Retinal pigment epithelial cell (primary cell): ENCODE measurements at regions not wholly inside any gene's neighbourhood (a gene's known extent, or its start where the extent isn't known, plus 50 kb on each side); places are given as distances from the start of the nearest gene placed in this dataset.
"Not testable (repeated sequence)": the region's sequence is repeated elsewhere in the genome, so short reads cannot be mapped to it uniquely, and the experiment has no call there.

Experiments used
- DNase-seq: peaks from one replicate; pipeline ENCODE4 v3.0.0-alpha.2; 2010; ENCODE audit warnings: low read depth
- H3K4me3 ChIP-seq: 2 replicates; pipeline ENCODE4 v1.5.1; 2011; ENCODE audit warnings: mild to moderate bottlenecking, low read length, control low read depth, moderate library complexity
- CTCF ChIP-seq: conservative IDR thresholded peaks from 2 replicates; pipeline ENCODE4 v1.5.1; 2011; ENCODE audit warnings: low read depth, low read length, control low read depth, inconsistent platforms

GRCh38 chr3:195999176-195999575, 82.7 kb downstream of the TFRC start:
- DNase-seq, H3K4me3 ChIP-seq: not testable (repeated sequence)

DNA sequence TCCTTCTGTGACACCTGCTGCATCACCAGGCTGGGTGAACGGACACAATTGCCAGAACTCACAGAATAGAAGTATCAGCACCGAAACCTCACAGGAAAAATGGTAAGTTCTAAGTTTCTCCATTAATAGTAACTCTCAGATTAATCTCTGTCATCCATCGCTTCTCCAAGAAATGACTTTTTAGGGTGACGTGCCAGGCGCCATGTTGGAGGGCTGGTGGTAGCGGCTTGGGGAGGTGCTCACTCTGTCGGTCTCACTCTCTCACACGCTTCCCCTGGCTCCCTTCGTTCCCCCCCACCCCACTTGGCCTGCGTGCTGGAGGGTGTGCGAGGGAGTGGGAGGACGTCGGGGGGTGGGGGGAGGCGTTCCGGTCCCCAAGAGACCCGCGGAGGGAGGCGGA, 85.6 kb downstream of the TFRC start:
- DNase-seq, H3K4me3 ChIP-seq: not testable (repeated sequence)

DNA sequence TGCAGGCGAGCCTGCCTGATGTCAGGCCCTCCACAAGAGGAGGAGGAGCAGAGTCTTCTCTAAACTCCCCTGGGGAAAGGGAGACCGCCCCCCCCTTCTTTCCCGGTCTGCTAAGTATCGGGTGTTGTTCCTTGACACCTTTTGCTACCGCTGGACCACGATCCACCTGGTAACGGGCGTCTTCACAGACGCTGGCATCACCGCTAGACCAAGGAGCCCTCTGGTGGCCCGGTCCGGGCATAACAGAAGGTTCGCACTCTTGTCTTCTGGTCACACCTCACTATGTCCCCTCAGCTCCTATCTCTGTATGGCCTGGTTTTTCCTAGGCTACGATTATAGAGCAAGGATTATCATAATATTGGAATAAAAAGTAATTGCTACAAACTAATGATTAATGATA, 86.0 kb upstream of the TNK2 start:
- peak; percentile 18 for TF ChIP-seq CTCF
- not testable (repeated sequence) for H3K4me3 ChIP-seq, DNase-seq

DNA sequence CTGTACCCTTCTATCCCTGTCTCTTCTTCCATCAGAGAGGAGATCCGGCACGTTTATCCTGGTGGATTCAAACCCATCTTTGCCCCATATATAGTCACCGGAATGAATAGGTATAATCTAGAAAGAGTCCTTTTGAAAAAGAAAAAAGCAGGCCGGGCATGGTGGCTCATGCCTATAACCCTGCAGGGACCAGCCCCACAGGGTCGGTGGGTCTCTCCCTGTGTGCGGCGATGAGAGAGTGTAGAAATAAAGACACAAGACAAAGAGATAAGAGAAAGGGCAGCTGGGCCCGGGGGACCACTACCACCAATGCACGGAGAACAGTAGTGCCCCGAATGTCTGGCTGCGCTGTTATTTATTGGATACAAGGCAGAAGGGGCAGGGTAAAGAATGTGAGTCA, 85.3 kb upstream of the TNK2 start:
- DNase-seq, H3K4me3 ChIP-seq: not testable (repeated sequence)

DNA sequence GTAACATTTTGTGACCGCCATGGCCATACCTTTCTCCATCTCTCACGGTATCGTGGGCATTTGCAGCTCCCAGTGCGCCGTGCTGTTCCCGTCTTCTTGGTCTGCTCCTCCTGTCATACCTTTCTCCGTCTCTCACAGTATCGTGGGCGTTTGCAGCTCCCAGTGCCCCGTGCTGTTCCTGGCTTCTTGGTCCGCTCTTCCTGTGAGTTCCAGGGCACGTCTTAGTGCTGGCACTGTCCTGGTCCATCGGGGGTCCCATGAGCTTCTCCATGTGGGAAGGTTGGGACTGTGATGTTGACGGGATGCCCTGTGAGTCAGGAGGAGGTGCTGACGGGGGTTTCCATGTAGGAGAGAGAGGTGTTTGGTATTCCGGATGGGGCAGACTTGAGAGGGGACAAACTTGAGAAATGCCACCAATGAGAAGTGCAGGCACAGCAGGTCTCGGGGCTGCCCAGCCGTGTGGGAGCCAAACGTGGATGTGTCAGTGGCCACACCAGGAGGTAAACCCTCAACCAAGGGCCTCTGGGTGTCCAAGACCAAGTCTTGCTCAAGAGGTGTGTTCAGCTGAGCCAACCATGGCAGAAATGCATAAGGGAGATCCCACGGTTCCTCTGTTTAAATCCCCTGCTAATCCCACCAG, 84.7 kb upstream of the TNK2 start:
- not testable (repeated sequence) for H3K4me3 ChIP-seq, DNase-seq

DNA sequence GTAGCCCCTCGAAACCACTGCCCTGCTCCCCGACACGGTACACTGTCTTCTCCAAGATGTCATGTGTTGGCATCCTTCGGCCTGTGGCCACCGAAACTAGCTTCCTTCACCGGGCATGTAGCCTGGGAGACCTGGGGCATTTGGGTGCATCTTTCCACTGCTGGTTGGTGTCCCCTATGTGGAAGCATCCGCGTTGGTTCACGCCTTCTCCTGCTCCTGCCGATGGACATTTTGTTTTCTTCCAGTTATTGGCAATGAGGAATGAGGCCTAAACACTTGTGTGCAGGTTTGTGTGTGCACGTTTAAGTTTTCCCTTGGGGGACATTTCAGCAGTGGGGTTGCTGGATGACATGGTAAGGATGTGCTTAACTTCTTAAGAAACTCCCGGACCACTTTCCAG, 83.6 kb upstream of the TNK2 start:
- H3K4me3 ChIP-seq, DNase-seq: not testable (repeated sequence)

DNA sequence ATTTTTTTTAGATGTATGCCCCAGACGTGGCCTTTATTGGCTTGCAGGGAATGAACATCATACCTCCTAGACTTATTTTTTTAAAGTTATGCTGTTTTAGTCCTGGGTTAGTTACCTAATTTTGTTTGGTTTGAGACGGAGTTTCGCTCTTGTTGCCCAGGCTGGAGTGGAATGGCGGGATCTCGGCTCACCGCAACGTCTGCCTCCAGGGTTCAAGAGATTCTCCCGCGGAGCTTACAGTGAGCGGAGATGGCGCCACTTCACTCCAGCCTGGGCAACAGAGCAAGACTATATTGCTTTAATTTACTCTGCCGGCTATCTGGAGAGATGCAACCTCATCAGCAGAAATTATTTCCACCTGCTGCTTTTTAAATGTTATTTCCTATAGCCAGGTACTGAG, 82.9 kb upstream of the TNK2 start:
- DNase-seq, result not testable (repeated sequence)

GRCh38 chr3:195990841-195991174, 82.5 kb upstream of the TNK2 start:
- peak overlapping the region; percentile 62 for H3K4me3 ChIP-seq

More for the DNA sequence above, 82.9 kb upstream of the TNK2 start:
- H3K4me3 ChIP-seq, result not testable (repeated sequence)

GRCh38 chr3:195989921-195990840, 81.8 kb upstream of the TNK2 start:
- peak; percentile 19 for DNase-seq
- H3K4me3 ChIP-seq, result peak overlapping the region; percentile 62

More at GRCh38 chr3:195990841-195991174, 82.5 kb upstream of the TNK2 start:
- not testable (repeated sequence) for DNase-seq

GRCh38 chr3:195989197-195989920, 81.0 kb upstream of the TNK2 start:
- not testable (repeated sequence) for DNase-seq
- peak overlapping the region; percentile 57 for H3K4me3 ChIP-seq

GRCh38 chr3:195988764-195989163, 80.4 kb upstream of the TNK2 start:
- not testable (repeated sequence) for H3K4me3 ChIP-seq, DNase-seq

GRCh38 chr3:195987001-195987400, 78.7 kb upstream of the TNK2 start:
- DNase-seq, H3K4me3 ChIP-seq: not testable (repeated sequence)

- DNase-seq, H3K4me3 ChIP-seq: not testable (repeated sequence)
Measured at GRCh38 chr3:195986576-195986975, 78.2 kb upstream of the TNK2 start.

- H3K4me3 ChIP-seq, DNase-seq: not testable (repeated sequence)
Measured at GRCh38 chr3:195985348-195985920, 77.1 kb upstream of the TNK2 start.

DNA sequence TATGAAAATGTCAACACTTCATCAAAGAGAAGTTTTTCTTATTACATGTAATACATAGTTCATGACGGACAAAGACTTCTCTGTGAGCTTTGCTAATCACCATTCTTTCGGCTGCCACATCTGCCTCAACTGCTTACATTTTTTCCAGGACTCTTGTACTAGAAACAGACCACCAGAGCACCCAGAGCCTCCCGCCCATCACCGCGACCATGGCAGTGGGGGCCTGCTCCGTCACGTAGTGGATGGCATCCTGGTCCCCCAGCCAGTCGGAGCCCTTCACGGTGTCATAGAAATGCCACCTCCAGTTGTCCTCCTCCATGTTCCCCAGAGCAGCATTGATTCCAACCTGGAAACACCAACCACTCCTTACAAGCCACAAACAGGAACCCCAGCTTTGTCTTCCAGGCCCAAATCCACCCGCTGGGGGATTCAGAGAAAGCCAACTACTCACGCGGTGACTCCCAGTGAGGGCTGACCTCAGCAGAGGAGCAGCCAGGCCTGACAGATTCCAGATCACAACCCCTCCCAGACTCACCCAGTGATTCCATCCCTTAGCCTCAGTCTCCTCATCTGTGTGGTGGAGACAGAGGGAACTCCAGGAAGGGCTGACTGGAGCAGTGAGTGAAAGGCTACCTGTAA, 76.2 kb upstream of the TNK2 start:
- DNase-seq, H3K4me3 ChIP-seq: not testable (repeated sequence)

DNA sequence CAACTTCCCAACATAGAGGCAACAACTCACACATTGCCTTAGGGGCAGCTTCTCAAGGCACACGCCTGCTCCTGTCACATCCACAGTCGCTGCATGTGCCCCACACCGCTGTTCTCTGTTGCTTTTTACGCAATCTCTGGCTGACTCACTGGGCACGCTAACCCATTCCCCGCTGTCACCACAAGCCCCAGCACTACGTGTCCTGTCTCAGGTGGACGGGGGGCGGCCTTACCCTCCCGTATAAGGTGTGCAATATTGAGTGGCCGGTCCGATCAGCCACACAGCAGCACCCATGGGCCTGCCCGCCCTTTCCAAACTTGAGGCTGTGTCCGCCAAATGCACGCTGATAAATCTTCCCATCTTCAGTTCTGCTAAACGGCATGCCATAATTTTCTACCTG, 75.5 kb upstream of the TNK2 start:
- not testable (repeated sequence) for DNase-seq, H3K4me3 ChIP-seq

DNA sequence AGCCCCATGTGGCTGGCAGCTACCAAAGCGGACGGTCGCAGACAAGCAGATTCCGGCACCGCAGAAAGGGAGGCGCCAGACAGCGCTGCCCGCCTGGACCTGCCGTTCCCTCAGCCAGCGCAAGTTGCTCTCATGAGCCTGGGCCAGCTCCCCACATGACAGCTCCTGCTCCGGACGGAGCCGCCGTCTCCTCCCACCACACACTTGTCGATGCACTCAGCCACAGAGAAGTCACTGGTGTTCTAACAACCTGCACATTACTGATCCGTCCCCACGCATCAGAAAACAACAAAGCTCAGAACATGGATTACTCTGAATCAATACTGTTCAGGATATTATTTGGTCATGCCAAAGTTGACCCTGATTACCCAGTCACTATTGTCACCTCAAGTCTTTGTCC, 74.4 kb upstream of the TNK2 start:
- not testable (repeated sequence) for DNase-seq, H3K4me3 ChIP-seq

DNA sequence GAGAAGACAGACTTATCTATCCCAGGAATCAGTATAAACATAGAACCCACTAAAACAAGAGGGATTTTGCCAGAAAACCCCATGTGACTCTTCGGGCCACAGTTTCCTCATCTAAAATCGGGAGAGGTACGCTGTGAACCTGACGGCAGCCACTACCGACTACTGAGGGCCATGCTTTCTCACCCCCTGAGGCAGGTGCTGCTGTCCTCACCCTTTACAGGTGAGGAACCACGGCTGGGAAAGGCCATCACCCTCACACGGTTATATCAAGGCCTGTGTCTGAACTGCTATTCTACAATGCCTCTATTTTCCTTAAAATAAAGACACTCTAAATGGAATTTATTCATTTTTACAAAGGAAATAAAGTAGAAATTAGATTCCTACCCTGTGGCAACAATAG, 73.4 kb upstream of the TNK2 start:
- H3K4me3 ChIP-seq, DNase-seq: not testable (repeated sequence)
